Fibroblast of lung (primary cell): ENCODE measurements at regions not wholly inside any gene's neighbourhood (a gene's known extent, or its start where the extent isn't known, plus 50 kb on each side); places are given as distances from the start of the nearest gene placed in this dataset.

Experiments
- CTCF ChIP-seq, 2 donors: IDR thresholded peaks in 1 of 2; conservative IDR thresholded peaks in 1 of 2; 1 replicate in 1 of 2; 2 replicates in 1 of 2; pipeline ENCODE4 v1.5.1; 2011 to 2012; ENCODE audit warnings: low read length in 2 of 2, control low read depth in 1 of 2, inconsistent platforms in 1 of 2, low read depth in 1 of 2, mild to moderate bottlenecking in 1 of 2
- EZH2 ChIP-seq: IDR thresholded peaks from 2 replicates; pipeline ENCODE4 v1.5.1; 2012; ENCODE audit warnings: low read length, control low read depth, mild to moderate bottlenecking; ENCODE audit errors: missing control alignments

GRCh38 chr14:57061009-57061711, 207.5 kb downstream of the EXOC5 start:
- no peak for TF ChIP-seq CTCF (conservative IDR thresholded peaks at IDR 0.05 in 1 of 2, IDR thresholded peaks at IDR 0.05 in 1 of 2; ENCODE audit: low read depth in 1 of 2, low read length in 2 of 2)
- no peak for TF ChIP-seq EZH2
